SK-N-MC (cell line): ENCODE measurements at regions not wholly inside any gene's neighbourhood (a gene's known extent, or its start where the extent isn't known, plus 50 kb on each side); places are given as distances from the start of the nearest gene placed in this dataset.

Experiments used
- EZH2 ChIP-seq: fragments of 200-600 bp; sonication (generic); IDR thresholded peaks from one replicate; pipeline ENCODE4 v1.6.1; 2017; ENCODE audit warnings: antibody characterized with exemption
- FOXP2 ChIP-seq: optimal IDR thresholded peaks from 2 replicates; pipeline ENCODE3; 2011; ENCODE audit warnings: mild to moderate bottlenecking, moderate library complexity; ENCODE audit not compliant: insufficient read depth; ENCODE audit errors: extremely low read length, control extremely low read depth

- no peak for TF ChIP-seq FOXP2
- TF ChIP-seq EZH2 = no peak
Observed at GRCh38 chr1:30130099-30130498, 593.3 kb downstream of the MATN1 start.
